GM12873 (cell line): ENCODE measurements at regions not wholly inside any gene's neighbourhood (a gene's known extent, or its start where the extent isn't known, plus 50 kb on each side); places are given as distances from the start of the nearest gene placed in this dataset.

Source experiments
- TF ChIP-seq, protein P1 (sequence below): IDR thresholded peaks from 2 replicates; pipeline ENCODE4 v1.5.1; 2012; ENCODE audit warnings: low read depth, mild to moderate bottlenecking, moderate library complexity, low read length, control low read depth; ENCODE audit not compliant: insufficient read depth; ENCODE audit errors: missing control alignments

DNA sequence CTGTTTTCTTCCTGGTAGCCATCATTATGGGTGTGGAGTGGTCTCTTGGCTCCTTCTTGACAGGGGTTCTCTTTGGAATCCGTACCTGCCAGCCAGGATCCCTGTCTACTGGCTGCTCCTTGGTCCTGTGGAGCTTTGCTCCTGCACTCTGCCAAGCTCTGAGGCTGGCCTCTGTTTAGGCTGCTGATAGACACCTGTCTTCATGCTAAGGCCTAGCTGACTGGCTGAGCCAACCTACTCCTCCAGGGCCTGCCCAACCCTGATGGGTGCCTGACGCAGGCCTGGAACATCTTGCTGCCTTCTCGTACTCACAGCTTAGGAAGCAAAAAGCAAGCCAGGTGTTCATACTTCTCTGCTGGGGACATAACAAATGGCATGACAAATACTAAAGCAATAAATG, 333.6 kb upstream of the ZNF32 start:
- TF ChIP-seq, protein P1, sequence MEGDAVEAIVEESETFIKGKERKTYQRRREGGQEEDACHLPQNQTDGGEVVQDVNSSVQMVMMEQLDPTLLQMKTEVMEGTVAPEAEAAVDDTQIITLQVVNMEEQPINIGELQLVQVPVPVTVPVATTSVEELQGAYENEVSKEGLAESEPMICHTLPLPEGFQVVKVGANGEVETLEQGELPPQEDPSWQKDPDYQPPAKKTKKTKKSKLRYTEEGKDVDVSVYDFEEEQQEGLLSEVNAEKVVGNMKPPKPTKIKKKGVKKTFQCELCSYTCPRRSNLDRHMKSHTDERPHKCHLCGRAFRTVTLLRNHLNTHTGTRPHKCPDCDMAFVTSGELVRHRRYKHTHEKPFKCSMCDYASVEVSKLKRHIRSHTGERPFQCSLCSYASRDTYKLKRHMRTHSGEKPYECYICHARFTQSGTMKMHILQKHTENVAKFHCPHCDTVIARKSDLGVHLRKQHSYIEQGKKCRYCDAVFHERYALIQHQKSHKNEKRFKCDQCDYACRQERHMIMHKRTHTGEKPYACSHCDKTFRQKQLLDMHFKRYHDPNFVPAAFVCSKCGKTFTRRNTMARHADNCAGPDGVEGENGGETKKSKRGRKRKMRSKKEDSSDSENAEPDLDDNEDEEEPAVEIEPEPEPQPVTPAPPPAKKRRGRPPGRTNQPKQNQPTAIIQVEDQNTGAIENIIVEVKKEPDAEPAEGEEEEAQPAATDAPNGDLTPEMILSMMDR, result no peak

DNA sequence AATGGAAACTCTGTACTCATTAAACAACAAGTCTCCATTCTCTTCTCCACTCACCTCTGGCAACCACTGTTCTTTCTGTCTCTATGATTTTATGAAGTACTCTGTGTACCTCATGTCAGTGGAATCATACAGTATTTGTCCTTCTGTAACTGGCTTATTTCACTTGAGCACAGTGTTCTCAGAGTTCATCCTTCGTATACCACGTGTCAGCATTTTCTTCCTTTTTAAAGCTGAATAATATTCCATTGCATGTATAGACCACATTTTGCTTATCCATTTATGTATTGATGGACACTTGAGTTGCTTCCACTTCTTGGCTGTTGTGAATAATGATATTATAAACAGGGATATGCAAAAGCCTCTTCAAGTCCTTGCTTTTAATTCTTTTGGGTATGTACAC, 333.0 kb upstream of the ZNF32 start:
- TF ChIP-seq, protein P1, result no peak

DNA sequence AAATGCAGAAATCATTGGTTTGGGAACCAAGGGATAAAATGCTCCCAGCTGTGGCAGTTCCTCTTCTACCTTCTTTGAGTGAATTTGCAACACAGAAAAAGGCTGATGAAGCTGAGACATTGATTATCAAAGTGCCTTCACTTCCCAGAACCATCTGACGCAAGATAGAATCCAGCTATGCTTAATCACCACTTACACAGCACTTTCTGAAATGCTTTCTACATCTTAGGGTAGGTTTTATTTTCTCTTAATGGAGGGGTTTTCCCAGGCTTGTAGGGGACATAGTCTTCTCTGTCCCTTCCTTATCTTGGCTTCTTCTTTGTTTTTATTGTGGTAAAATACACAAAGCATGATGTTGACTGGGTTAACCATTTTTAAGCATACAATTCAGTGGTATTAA, 332.6 kb upstream of the ZNF32 start:
- TF ChIP-seq, protein P1, result no peak

DNA sequence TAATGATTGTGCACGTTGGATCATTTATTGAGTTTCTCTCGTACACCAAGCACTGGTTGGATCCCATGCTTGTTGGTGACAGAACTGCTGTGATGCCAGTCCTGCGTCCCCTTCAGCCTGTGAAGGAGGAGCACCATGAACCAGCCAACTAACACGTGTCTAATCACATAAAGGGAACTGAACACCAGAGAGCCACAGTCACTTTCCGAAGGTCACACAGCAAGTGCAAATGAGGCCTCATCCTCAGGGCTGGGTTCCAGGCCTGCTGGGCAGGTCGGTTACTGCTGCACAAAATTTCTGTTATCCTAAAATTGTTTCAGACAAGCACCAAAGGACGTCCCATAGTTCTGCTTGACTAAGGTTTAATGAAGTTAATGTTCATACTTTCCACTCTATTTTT, 332.0 kb upstream of the ZNF32 start:
- TF ChIP-seq, protein P1, result no peak

DNA sequence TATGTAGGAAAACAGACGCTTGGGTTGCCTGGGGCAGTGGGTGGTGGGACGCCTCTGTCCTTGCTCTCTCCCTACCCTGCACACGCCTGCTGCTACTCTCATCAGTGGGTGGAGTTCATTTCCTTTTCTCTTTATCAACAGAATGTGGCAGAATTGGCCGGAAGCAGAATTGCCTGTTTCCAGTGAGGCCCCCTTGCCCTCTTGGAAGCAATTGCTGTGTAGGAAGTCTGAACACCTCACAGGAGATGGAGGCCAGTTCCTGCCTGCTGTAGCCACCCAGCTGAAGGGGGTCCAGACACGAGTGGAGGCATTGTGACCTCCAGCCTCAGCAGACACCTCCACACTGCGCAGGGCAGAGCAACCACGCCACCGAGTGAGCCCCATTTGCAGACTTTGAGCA, 331.6 kb upstream of the ZNF32 start:
- TF ChIP-seq, protein P1, result no peak

DNA sequence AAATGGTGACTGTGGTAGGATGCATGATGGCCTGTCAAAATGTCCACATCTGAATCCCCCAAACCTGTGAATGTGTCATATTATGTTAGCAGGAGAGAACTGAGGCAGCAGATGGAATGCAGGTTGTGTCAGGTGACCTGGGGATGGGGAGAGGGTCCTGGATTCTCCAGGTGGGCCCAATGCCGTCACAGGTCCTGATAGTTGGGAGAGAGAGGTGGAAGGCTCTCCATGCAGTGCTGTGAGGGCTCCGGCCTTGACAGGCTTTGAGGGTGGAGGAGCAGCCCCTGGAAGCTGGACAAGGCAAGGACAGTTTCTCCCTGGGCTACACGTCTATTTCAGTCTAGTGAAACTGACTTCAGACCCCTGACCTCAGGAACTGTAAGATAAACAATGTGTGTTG, 330.9 kb upstream of the ZNF32 start:
- TF ChIP-seq, protein P1, result no peak

DNA sequence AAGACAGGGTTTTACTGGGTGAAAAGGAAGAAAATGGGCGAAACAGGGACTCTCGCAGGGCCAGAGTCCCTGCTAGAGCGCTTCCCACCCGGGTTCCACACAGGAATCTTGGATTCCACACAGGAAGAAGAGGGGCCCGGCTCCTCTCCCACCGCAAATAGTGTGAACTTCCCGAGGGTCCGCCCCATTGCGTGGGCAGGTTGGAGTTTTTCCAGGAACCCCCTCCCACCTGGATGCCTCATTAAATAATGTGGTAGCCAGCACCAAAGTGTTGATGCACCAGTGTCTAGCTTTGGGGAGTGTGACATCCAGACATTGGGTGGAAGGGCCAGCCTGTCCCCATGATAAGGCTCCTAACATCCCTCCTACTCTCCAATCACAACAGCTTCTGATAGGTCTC, 330.3 kb upstream of the ZNF32 start:
- TF ChIP-seq, protein P1, result no peak
